NCI-H1930 (cell line): ENCODE measurements at regions not wholly inside any gene's neighbourhood (a gene's known extent, or its start where the extent isn't known, plus 50 kb on each side); places are given as distances from the start of the nearest gene placed in this dataset.
"Not testable (repeated sequence)": the region's sequence is repeated elsewhere in the genome, so short reads cannot be mapped to it uniquely, and the experiment has no call there.

Experiments used
- DNase-seq, 2 experiments: peaks; one replicate each; lab custom pipeline; 2025; lab: John Stamatoyannopoulos, UW

- no peak for DNase-seq
Measured at GRCh38 chr20:5393218-5393870, 76.6 kb upstream of the PROKR2 start.

- DNase-seq: no peak
Measured at GRCh38 chr20:5390720-5391119, 74.0 kb upstream of the PROKR2 start.

- not testable (repeated sequence) for DNase-seq
Measured at GRCh38 chr20:5386846-5387245, 70.1 kb upstream of the PROKR2 start.

GRCh38 chr20:5381527-5381926, 64.8 kb upstream of the PROKR2 start:
- not testable (repeated sequence) for DNase-seq

GRCh38 chr20:5377484-5377883, 60.7 kb upstream of the PROKR2 start:
- no peak for DNase-seq

- no peak for DNase-seq
Measured at GRCh38 chr20:5376228-5376627, 59.5 kb upstream of the PROKR2 start.

GRCh38 chr20:5374171-5374570, 57.4 kb upstream of the PROKR2 start:
- DNase-seq: no peak

- no peak for DNase-seq
Measured at GRCh38 chr20:5372371-5372770, 55.6 kb upstream of the PROKR2 start.

GRCh38 chr20:5369629-5370028, 52.9 kb upstream of the PROKR2 start:
- DNase-seq: no peak
